ENCODE measurements at regions not wholly inside any gene's neighbourhood (a gene's known extent, or its start where the extent isn't known, plus 50 kb on each side); places are given as distances from the start of the nearest gene placed in this dataset.
A peak's percentile ranks its signal among the peaks of the same experiment; 100 is the strongest.

DNA sequence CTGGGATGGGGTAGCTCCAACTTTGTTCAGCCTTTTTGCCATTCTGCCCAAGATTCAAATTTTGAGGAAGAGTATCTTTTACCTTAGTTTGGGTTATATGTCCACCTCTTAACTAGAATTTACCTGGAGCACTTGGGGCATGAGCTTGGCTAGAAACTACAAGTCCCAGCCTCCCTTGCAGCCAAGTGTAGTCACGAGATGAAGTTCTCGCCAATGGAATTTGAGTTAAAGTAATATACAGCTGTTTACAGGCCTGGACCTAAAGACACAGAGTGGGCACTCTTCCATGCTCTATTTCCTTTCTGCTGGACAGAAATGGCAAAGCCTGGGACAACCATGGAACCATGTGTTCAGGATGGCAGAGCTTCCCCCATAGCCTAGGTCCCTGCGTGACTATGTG is 233.6 kb upstream of the GATB start:
- TF ChIP-seq SIX5 (IDR thresholded peaks at IDR 0.05; ENCODE audit: low read depth, low read length, severe bottlenecking) (peak; percentile 27), ATF2 (IDR thresholded peaks at IDR 0.05; ENCODE audit: low read length) (no peak)
- Histone ChIP-seq H3K4me1 (ENCODE audit: control insufficient read depth, insufficient read depth, low read length) (no peaks in the 10 kb centered on the region), H4K20me1 (ENCODE audit: control insufficient read depth, insufficient read depth) (no peaks in the 10 kb centered on the region), H3K4me2 (ENCODE audit: control insufficient read depth, insufficient read depth) (no peak overlapping the region), H3K9ac (ENCODE audit: control insufficient read depth, insufficient read depth, low read length) (no peak overlapping the region), H3K27me3 (replicated peaks in 1 of 2; ENCODE audit: control insufficient read depth in 2 of 2, insufficient read depth in 2 of 2, low read length in 1 of 2) (no peaks in the 10 kb centered on the region), H3K79me2 (ENCODE audit: control insufficient read depth, insufficient read depth, low read length) (no peaks in the 10 kb centered on the region), H3K4me3 (no peak overlapping the region), H3K9me3 (replicated peaks; ENCODE audit: control insufficient read depth, insufficient read depth, low read length) (no peaks in the 10 kb centered on the region), H3K27ac (ENCODE audit: control insufficient read depth, insufficient read depth) (no peak overlapping the region), H3K36me3 (ENCODE audit: control insufficient read depth in 2 of 2, insufficient read depth in 2 of 2, low read length in 1 of 2) (no peaks in the 10 kb centered on the region), H2AFZ (ENCODE audit: control insufficient read depth, low read depth, low read length) (no peak overlapping the region)
- DNase-seq (ENCODE audit: low read depth, low spot score) = no peak
- ATAC-seq = no peak
- in situ Hi-C loops (cut with MboI) = no loop called here
- WGBS (ENCODE audit: insufficient coverage, insufficient replicate concordance, low lambda C conversion rate, missing lambda C conversion rate) = 64% methylated on average over 3 of the region's 3 CpGs
- ChIA-PET RAD21 (ENCODE audit: unreplicated experiment) (no interaction called here), CTCF (interaction anchor here (1.1 kb wide), 1 partner anchor 192 kb away, joined by 3 read pairs; no protein-coding TSS in a partner anchor), SMC1A (ENCODE audit: uncharacterized antibody, unreplicated experiment) (no interaction called here), POLR2A (interaction anchor here (0.6 kb wide), 1 partner anchor 662 kb away, joined by 3 read pairs; no protein-coding TSS in a partner anchor)
- no TSS peak for BruUV-seq (replicated peaks)
- intact Hi-C loops (cut with micrococcal nuclease; ENCODE audit: unreplicated experiment) = no loop called here
- no peak for FAIRE-seq

- intact Hi-C loops (cut with micrococcal nuclease; ENCODE audit: unreplicated experiment) = no loop called here
- SMC1A ChIA-PET (ENCODE audit: uncharacterized antibody, unreplicated experiment) = no interaction called here
- TF ChIP-seq GATAD2B (conservative IDR thresholded peaks at IDR 0.05; ENCODE audit: low read depth) (no peak), ZBTB4 (CRISPR knock-in tag; IDR thresholded peaks at IDR 0.05) (no peak), E4F1 (IDR thresholded peaks at IDR 0.05; ENCODE audit: borderline replicate concordance, partially characterized antibody) (no peak), TCF3 (IDR thresholded peaks at IDR 0.05; ENCODE audit: borderline replicate concordance, insufficient read depth, low read depth, low read length) (no peak)
- TF ChIP-seq, protein P1, sequence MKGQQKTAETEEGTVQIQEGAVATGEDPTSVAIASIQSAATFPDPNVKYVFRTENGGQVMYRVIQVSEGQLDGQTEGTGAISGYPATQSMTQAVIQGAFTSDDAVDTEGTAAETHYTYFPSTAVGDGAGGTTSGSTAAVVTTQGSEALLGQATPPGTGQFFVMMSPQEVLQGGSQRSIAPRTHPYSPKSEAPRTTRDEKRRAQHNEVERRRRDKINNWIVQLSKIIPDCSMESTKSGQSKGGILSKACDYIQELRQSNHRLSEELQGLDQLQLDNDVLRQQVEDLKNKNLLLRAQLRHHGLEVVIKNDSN (IDR thresholded peaks at IDR 0.05; ENCODE audit: borderline replicate concordance, extremely low read length, insufficient read depth, low read depth, low read length) = no peak
Measured at GRCh38 chr4:151993521-151993920, 232.7 kb upstream of the GATB start.

More at GRCh38 chr4:151993521-151993920, 232.7 kb upstream of the GATB start:
- POLR2A ChIA-PET = no interaction called here
- H3K4me2 ChIP-seq (ENCODE audit: control insufficient read depth, insufficient read depth) = no peak overlapping the region
- in situ Hi-C loops (cut with MboI) = no loop called here
- no peaks in the 10 kb centered on the region for H3K27me3 ChIP-seq (replicated peaks in 1 of 2; ENCODE audit: control insufficient read depth in 2 of 2, insufficient read depth in 2 of 2, low read length in 1 of 2)
- H3K9ac ChIP-seq (ENCODE audit: control insufficient read depth, insufficient read depth, low read length) = no peak overlapping the region
- no peaks in the 10 kb centered on the region for H3K4me1 ChIP-seq (ENCODE audit: control insufficient read depth, insufficient read depth, low read length)
- H2AFZ ChIP-seq (ENCODE audit: control insufficient read depth, low read depth, low read length) = no peak overlapping the region
- no peaks in the 10 kb centered on the region for H4K20me1 ChIP-seq (ENCODE audit: control insufficient read depth, insufficient read depth)
- DNase-seq (ENCODE audit: low read depth, low spot score) (no peak), ATAC-seq (no peak), FAIRE-seq (no peak)
- no peak overlapping the region for H3K27ac ChIP-seq (ENCODE audit: control insufficient read depth, insufficient read depth)
- no peaks in the 10 kb centered on the region for H3K36me3 ChIP-seq (ENCODE audit: control insufficient read depth in 2 of 2, insufficient read depth in 2 of 2, low read length in 1 of 2)
- no peak overlapping the region for H3K4me3 ChIP-seq
- CTCF ChIA-PET = interaction anchor here (1.1 kb wide), 1 partner anchor 191 kb away, joined by 3 read pairs; no protein-coding TSS in a partner anchor
- RAD21 ChIA-PET (ENCODE audit: unreplicated experiment) = no interaction called here
- H3K79me2 ChIP-seq (ENCODE audit: control insufficient read depth, insufficient read depth, low read length) = no peaks in the 10 kb centered on the region
- no peaks in the 10 kb centered on the region for H3K9me3 ChIP-seq (replicated peaks; ENCODE audit: control insufficient read depth, insufficient read depth, low read length)
- no TSS peak for BruUV-seq (replicated peaks)
- WGBS (ENCODE audit: insufficient coverage, insufficient replicate concordance, low lambda C conversion rate, missing lambda C conversion rate) = 55% methylated on average over 8 of the region's 8 CpGs

All from GM12878 (cell line).